HG03066 (cell line): ENCODE measurements at regions not wholly inside any gene's neighbourhood (a gene's known extent, or its start where the extent isn't known, plus 50 kb on each side); places are given as distances from the start of the nearest gene placed in this dataset.
"Not testable (repeated sequence)": the region's sequence is repeated elsewhere in the genome, so short reads cannot be mapped to it uniquely, and the experiment has no call there.

Source experiments
- ATAC-seq: cut with Tn5 transposase; IDR thresholded peaks from one replicate; pipeline ENCODE4 v1.9.1; 2021; ENCODE audit warnings: low read depth; ENCODE audit not compliant: unreplicated experiment

GRCh38 chr13:75996582-75996981 is 360.5 kb downstream of the LMO7 start:
- ATAC-seq, result no peak

DNA sequence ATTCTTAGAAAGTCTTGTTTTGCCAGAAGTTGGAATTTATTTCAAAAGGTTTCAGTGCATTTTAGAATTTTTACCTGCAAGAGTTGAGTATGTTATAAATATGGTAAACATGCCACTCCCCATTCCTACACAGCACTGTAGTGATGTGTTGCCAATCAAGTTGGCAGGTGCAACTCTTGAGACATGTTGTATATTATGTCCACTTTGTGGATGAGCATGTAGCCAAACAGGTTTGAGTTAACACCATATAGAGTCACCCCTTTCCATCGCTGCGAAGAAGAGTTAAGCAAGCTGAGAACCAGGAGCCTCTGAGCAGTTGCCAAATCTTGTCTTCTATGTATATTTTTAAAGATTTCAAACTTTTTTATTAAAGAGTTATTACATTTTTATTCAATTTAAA is 359.8 kb downstream of the LMO7 start:
- no peak for ATAC-seq

DNA sequence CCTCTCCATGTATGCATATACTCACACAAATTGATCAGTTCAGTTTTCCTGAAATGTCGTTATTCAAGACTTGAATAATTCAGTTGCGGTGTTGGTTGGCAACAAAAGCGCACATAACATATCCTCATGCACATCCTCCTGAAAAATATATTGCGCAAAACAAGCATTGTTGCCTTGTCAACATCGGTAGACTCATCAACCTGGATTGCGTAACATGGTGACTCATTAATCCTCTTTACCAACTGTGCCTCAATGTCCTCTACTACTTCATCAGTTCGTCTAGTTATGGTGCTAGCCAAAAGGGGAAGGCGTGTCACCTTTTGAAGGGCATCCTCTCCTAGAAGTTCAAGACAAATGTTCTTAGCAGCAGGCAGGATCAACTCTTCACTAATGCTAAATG is 357.7 kb downstream of the LMO7 start:
- ATAC-seq, result no peak

- ATAC-seq, result no peak
Observed at GRCh38 chr13:75993241-75993640, 357.1 kb downstream of the LMO7 start.

GRCh38 chr13:75986818-75987217 is 350.7 kb downstream of the LMO7 start:
- ATAC-seq, result peak; percentile 95

GRCh38 chr13:75985132-75985531 is 349.0 kb downstream of the LMO7 start:
- ATAC-seq, result no peak

- ATAC-seq, result no peak
Observed at GRCh38 chr13:75978818-75979217, 342.7 kb downstream of the LMO7 start.

GRCh38 chr13:75968103-75968838 is 332.1 kb downstream of the LMO7 start:
- no peak for ATAC-seq

- ATAC-seq, result no peak
Observed at GRCh38 chr13:75963302-75963701, 327.2 kb downstream of the LMO7 start.

GRCh38 chr13:75961911-75962310 is 325.8 kb downstream of the LMO7 start:
- ATAC-seq, result no peak

DNA sequence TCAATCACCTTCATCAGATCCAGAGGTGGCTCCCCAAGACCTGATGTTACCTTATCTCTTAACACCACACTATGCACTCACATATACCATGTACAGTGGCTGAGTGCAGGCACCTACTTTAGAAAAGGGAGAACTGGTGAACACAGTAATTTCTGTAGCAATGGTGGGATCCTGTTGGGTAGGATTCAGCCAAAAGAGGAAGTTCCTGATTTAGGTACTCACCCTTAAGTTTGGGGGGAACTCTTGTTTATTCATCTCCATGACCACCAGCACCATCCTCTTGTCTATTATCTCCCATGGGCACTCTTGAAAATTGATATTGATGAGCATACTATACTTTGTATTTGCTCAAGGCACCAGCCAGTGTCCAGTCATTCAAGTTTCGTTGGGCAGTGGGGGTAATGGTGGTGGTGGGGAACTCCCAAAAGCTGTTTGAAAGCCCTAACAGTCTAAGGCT is 324.4 kb downstream of the LMO7 start:
- ATAC-seq, result peak; percentile 74

DNA sequence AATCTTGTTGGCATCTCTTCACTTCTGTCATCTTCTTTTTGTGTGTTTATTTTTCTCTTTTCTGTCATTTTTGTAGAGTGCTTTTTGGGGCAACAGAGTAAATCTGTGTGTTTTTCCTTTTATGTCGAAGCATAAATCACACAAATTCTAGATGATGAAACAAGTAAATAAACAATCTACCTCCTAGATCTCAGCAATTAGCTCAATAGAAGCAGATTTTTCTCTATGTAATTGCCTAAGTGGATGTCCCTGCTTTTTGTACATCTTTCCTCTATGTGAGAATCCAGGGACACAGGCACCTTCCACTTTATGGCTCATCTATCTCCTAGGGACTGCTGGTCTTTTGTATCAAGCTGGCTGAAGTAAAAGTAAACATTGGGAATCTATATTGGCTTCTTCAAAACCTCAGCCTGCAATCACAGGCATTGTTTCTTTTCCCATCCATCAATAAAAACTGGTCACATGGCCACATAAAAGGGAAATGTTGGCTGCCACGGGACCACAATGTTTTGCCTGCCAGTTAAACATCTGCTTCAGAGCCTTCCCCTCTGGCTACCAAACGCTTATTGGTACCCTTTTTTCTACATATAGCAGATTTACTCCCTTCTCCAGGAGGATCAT is 323.8 kb downstream of the LMO7 start:
- ATAC-seq, result no peak

- not testable (repeated sequence) for ATAC-seq
Observed at GRCh38 chr13:75953589-75953988, 317.5 kb downstream of the LMO7 start.

GRCh38 chr13:75947448-75947847 is 311.3 kb downstream of the LMO7 start:
- no peak for ATAC-seq

- no peak for ATAC-seq
Observed at GRCh38 chr13:75946536-75947284, 310.6 kb downstream of the LMO7 start.

DNA sequence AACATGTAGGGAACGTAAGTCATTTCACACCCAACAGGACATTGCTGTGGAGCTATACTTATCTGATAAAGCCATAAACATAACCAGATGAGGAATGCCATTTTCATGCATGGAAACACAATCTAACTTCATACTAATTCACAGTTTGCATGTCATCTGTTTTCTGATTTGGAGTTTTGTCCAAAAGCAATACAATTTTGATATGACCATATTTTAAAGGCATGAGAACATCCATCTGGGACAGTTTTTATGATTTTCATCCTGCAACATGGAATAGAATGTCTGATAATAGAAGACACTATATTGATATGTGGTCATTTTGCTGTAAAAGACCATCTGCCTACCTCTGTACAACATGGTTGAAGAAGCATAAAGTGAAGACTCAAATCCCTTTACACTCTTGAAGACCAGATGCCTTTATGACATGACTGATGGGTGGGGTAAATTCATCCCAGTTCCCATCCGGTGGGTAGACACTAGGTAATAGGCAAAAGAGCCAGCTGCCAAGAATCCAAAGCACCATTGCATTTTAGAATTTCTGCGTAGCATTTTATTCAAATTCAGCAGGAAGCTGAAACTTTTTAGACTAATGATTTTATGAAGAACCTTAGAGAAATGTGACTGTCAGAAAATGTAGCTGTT is 309.8 kb downstream of the LMO7 start:
- no peak for ATAC-seq

- ATAC-seq, result no peak
Observed at GRCh38 chr13:75938811-75939560, 302.9 kb downstream of the LMO7 start.

DNA sequence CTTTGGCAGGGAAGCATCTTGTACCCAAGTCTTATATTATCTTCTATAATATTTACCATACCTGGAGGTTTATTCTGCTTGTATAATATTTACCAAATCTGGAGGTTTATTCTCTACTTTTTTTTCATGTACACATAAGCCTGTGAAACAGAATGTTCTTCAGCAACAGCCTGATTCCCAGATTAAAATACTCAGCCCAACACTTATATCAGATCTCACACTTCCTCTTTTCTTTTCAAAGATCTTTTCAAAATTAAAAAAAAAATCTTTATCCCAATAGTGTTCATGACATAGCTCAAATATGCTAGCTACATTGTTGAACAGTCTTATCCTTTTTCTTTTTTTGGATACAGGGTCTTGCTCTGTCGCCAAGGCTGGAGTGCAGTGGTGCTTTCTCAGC is 300.7 kb downstream of the LMO7 start:
- no peak for ATAC-seq

GRCh38 chr13:75935805-75936204 is 299.7 kb downstream of the LMO7 start:
- no peak for ATAC-seq

DNA sequence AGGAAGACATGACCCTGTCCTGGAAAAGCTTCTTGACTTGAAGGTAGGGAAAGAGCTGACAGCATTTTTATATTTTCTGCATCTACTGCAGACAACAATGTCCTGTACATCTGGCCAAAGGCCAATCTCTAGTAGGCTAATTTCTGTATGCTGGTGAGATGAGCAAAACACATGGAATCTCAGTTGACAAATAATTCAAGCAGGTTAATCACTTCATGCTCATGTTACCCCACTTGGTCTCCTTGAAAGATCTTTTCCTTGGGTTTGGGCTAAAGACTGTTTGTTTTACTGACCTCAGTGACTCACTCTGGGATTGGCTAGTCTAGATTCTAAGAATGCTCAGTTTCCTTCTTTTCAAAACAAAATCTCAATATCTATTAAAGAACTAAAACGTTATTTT is 298.8 kb downstream of the LMO7 start:
- ATAC-seq, result no peak
